ENCODE measurements at regions not wholly inside any gene's neighbourhood (a gene's known extent, or its start where the extent isn't known, plus 50 kb on each side); places are given as distances from the start of the nearest gene placed in this dataset.
"Not testable (repeated sequence)": the region's sequence is repeated elsewhere in the genome, so short reads cannot be mapped to it uniquely, and the experiment has no call there.

DNA sequence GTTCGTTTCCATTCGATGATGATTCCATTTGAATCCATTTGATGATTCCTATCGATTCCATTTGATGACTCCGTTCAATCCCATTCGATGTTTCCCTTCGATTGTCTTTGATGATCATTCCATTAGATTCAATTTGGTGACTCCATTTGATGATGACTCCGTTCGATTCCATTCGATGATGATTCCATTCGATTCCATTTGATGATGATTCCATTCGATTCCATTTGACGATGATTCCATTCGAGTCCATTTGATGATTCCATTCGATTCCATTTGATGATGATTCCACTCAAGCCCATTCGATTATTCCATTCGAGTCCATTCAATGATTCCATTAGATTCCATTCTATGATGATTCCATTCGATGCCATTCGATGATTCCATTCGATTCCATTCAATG is 2730.6 kb downstream of the RPIA start:
- TF ChIP-seq, protein P1, sequence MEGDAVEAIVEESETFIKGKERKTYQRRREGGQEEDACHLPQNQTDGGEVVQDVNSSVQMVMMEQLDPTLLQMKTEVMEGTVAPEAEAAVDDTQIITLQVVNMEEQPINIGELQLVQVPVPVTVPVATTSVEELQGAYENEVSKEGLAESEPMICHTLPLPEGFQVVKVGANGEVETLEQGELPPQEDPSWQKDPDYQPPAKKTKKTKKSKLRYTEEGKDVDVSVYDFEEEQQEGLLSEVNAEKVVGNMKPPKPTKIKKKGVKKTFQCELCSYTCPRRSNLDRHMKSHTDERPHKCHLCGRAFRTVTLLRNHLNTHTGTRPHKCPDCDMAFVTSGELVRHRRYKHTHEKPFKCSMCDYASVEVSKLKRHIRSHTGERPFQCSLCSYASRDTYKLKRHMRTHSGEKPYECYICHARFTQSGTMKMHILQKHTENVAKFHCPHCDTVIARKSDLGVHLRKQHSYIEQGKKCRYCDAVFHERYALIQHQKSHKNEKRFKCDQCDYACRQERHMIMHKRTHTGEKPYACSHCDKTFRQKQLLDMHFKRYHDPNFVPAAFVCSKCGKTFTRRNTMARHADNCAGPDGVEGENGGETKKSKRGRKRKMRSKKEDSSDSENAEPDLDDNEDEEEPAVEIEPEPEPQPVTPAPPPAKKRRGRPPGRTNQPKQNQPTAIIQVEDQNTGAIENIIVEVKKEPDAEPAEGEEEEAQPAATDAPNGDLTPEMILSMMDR (IDR thresholded peaks at IDR 0.05; ENCODE audit: low read depth, low read length): not testable (repeated sequence)
- TF ChIP-seq EZH2phosphoT487 (IDR thresholded peaks at IDR 0.05; ENCODE audit: low read depth): not testable (repeated sequence)

All from OCI-LY3 (cell line).